ENCODE measurements at regions not wholly inside any gene's neighbourhood (a gene's known extent, or its start where the extent isn't known, plus 50 kb on each side); places are given as distances from the start of the nearest gene placed in this dataset.

DNA sequence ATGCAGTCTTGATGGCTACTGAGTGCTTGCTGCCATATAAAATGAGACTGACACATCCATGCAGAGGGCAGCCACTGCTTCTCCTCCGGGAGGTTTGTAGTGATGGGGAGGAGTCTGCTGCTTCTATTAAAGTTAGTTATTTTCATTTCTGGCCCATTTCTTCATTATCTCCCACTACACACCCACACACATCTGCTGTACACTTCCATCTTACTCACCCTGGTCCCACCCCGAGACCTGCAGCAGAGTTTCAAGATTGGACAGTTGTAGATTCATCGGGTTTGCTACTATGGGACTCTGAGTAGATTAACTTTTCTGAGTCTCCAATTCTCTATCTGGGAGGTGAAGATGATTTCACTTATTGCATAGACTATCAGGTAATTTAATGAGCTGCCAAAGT is 176.2 kb upstream of the SNX19 start:
- Histone ChIP-seq H3K27ac (ENCODE audit: control insufficient read depth, insufficient read depth) (no peak overlapping the region), H3K4me1 (ENCODE audit: control insufficient read depth, insufficient read depth, low read length) (no peaks in the 10 kb centered on the region), H2AFZ (ENCODE audit: control insufficient read depth, low read depth, low read length) (no peak overlapping the region), H3K79me2 (ENCODE audit: control insufficient read depth, insufficient read depth, low read length) (no peaks in the 10 kb centered on the region), H3K27me3 (replicated peaks in 1 of 2; ENCODE audit: control insufficient read depth in 2 of 2, insufficient read depth in 2 of 2, low read length in 1 of 2) (no peaks in the 10 kb centered on the region), H3K4me3 (no peak overlapping the region), H3K4me2 (ENCODE audit: control insufficient read depth, insufficient read depth) (no peak overlapping the region), H3K9ac (ENCODE audit: control insufficient read depth, insufficient read depth, low read length) (no peak overlapping the region), H3K36me3 (ENCODE audit: control insufficient read depth in 2 of 2, insufficient read depth in 2 of 2, low read length in 1 of 2) (no peaks in the 10 kb centered on the region), H4K20me1 (ENCODE audit: control insufficient read depth, insufficient read depth) (no peaks in the 10 kb centered on the region), H3K9me3 (replicated peaks; ENCODE audit: control insufficient read depth, insufficient read depth, low read length) (no peaks in the 10 kb centered on the region)
- DNase-seq (ENCODE audit: low read depth, low spot score) (no peak), ATAC-seq (no peak), FAIRE-seq (no peak)
- in situ Hi-C loops (cut with MboI): no loop called here
- ChIA-PET CTCF (no interaction called here), RAD21 (ENCODE audit: unreplicated experiment) (interaction anchor here (2.9 kb wide), 1 partner anchor 28 kb away, joined by 9 read pairs; no protein-coding TSS in a partner anchor), SMC1A (ENCODE audit: uncharacterized antibody, unreplicated experiment) (interaction anchor here (0.6 kb wide), 1 partner anchor 17 kb away, joined by 3 read pairs; no protein-coding TSS in a partner anchor), POLR2A (no interaction called here)
- BruUV-seq (replicated peaks): no TSS peak
- intact Hi-C loops (cut with micrococcal nuclease; ENCODE audit: unreplicated experiment): no loop called here
- 33% methylated on average over 3 of the region's 3 CpGs for WGBS (ENCODE audit: insufficient coverage, insufficient replicate concordance, low lambda C conversion rate, missing lambda C conversion rate)
- no peak for TF ChIP-seq IKZF2 (IDR thresholded peaks at IDR 0.05)
- no peak for TF ChIP-seq TBL1XR1 (IDR thresholded peaks at IDR 0.05; ENCODE audit: low read depth, low read length)
- TF ChIP-seq EED (IDR thresholded peaks at IDR 0.05; ENCODE audit: low read depth): no peak
- no peak for TF ChIP-seq RCOR1 (conservative IDR thresholded peaks at IDR 0.05; ENCODE audit: low read depth, low read length)
- no peak for TF ChIP-seq CEBPZ (IDR thresholded peaks at IDR 0.05; ENCODE audit: low read depth, low read length)
- no peak for TF ChIP-seq EZH2 (IDR thresholded peaks at IDR 0.05; ENCODE audit: borderline replicate concordance, control insufficient read depth, low read depth, low read length)
- no peak for TF ChIP-seq RELB (IDR thresholded peaks at IDR 0.05; ENCODE audit: low read depth)
- no peak for TF ChIP-seq HDAC2 (IDR thresholded peaks at IDR 0.05)

Measured in GM12878 (cell line).